ENCODE measurements at regions not wholly inside any gene's neighbourhood (a gene's known extent, or its start where the extent isn't known, plus 50 kb on each side); places are given as distances from the start of the nearest gene placed in this dataset.

DNA sequence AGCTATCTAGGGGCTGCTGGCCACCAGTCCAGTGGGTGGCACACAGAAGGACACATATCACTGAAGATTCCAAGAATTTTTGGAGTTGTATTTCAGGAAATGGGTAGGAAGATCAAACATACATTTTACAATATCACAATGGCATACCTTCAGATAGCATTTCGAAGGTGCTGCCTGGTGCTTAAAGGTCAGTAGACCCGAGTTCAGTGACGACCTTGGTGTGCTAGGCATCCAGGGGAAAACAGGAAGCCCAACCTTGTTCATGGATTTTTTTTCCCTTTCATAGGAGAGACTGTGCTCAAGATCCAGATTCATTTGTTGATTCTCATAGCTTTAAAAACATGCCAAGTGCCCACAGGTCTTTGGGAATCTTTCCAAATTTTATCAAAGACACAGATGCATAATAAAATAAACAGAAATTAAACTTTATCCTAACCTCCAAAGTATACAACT lies 51.0 kb upstream of the RCBTB2 start:
- FAIRE-seq (no peak), ATAC-seq (no peak), DNase-seq (ENCODE audit: low read depth, low spot score) (no peak)
- TF ChIP-seq, protein P1, sequence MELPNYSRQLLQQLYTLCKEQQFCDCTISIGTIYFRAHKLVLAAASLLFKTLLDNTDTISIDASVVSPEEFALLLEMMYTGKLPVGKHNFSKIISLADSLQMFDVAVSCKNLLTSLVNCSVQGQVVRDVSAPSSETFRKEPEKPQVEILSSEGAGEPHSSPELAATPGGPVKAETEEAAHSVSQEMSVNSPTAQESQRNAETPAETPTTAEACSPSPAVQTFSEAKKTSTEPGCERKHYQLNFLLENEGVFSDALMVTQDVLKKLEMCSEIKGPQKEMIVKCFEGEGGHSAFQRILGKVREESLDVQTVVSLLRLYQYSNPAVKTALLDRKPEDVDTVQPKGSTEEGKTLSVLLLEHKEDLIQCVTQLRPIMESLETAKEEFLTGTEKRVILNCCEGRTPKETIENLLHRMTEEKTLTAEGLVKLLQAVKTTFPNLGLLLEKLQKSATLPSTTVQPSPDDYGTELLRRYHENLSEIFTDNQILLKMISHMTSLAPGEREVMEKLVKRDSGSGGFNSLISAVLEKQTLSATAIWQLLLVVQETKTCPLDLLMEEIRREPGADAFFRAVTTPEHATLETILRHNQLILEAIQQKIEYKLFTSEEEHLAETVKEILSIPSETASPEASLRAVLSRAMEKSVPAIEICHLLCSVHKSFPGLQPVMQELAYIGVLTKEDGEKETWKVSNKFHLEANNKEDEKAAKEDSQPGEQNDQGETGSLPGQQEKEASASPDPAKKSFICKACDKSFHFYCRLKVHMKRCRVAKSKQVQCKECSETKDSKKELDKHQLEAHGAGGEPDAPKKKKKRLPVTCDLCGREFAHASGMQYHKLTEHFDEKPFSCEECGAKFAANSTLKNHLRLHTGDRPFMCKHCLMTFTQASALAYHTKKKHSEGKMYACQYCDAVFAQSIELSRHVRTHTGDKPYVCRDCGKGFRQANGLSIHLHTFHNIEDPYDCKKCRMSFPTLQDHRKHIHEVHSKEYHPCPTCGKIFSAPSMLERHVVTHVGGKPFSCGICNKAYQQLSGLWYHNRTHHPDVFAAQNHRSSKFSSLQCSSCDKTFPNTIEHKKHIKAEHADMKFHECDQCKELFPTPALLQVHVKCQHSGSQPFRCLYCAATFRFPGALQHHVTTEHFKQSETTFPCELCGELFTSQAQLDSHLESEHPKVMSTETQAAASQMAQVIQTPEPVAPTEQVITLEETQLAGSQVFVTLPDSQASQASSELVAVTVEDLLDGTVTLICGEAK (IDR thresholded peaks at IDR 0.05; ENCODE audit: borderline replicate concordance) = no peak
- TF ChIP-seq, protein P2, sequence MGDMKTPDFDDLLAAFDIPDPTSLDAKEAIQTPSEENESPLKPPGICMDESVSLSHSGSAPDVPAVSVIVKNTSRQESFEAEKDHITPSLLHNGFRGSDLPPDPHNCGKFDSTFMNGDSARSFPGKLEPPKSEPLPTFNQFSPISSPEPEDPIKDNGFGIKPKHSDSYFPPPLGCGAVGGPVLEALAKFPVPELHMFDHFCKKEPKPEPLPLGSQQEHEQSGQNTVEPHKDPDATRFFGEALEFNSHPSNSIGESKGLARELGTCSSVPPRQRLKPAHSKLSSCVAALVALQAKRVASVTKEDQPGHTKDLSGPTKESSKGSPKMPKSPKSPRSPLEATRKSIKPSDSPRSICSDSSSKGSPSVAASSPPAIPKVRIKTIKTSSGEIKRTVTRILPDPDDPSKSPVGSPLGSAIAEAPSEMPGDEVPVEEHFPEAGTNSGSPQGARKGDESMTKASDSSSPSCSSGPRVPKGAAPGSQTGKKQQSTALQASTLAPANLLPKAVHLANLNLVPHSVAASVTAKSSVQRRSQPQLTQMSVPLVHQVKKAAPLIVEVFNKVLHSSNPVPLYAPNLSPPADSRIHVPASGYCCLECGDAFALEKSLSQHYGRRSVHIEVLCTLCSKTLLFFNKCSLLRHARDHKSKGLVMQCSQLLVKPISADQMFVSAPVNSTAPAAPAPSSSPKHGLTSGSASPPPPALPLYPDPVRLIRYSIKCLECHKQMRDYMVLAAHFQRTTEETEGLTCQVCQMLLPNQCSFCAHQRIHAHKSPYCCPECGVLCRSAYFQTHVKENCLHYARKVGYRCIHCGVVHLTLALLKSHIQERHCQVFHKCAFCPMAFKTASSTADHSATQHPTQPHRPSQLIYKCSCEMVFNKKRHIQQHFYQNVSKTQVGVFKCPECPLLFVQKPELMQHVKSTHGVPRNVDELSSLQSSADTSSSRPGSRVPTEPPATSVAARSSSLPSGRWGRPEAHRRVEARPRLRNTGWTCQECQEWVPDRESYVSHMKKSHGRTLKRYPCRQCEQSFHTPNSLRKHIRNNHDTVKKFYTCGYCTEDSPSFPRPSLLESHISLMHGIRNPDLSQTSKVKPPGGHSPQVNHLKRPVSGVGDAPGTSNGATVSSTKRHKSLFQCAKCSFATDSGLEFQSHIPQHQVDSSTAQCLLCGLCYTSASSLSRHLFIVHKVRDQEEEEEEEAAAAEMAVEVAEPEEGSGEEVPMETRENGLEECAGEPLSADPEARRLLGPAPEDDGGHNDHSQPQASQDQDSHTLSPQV (IDR thresholded peaks at IDR 0.05) = no peak
- TF ChIP-seq SP1 (IDR thresholded peaks at IDR 0.05; ENCODE audit: low read depth, low read length) (no peak), CHD2 (IDR thresholded peaks at IDR 0.05; ENCODE audit: borderline replicate concordance, low read depth, low read length) (no peak), POU2F2 (IDR thresholded peaks at IDR 0.05; ENCODE audit: borderline replicate concordance, low read depth, low read length) (no peak), CBX3 (IDR thresholded peaks at IDR 0.05; ENCODE audit: borderline replicate concordance, low read depth) (no peak)
- POLR2A ChIA-PET = no interaction called here
- Histone ChIP-seq H3K9me3 (replicated peaks; ENCODE audit: control insufficient read depth, insufficient read depth, low read length) (peaks cover 4% of the 10 kb centered on the region), H3K79me2 (ENCODE audit: control insufficient read depth, insufficient read depth, low read length) (no peaks in the 10 kb centered on the region), H3K9ac (ENCODE audit: control insufficient read depth, insufficient read depth, low read length) (no peak overlapping the region), H2AFZ (ENCODE audit: control insufficient read depth, low read depth, low read length) (no peak overlapping the region), H3K4me3 (no peak overlapping the region), H3K36me3 (ENCODE audit: control insufficient read depth in 2 of 2, insufficient read depth in 2 of 2, low read length in 1 of 2) (no peaks in the 10 kb centered on the region), H3K4me1 (ENCODE audit: control insufficient read depth, insufficient read depth, low read length) (peaks cover 38% of the 10 kb centered on the region), H3K27me3 (replicated peaks in 1 of 2; ENCODE audit: control insufficient read depth in 2 of 2, insufficient read depth in 2 of 2, low read length in 1 of 2) (no peaks in the 10 kb centered on the region), H3K27ac (ENCODE audit: control insufficient read depth, insufficient read depth) (no peak overlapping the region), H3K4me2 (ENCODE audit: control insufficient read depth, insufficient read depth) (no peak overlapping the region), H4K20me1 (ENCODE audit: control insufficient read depth, insufficient read depth) (no peaks in the 10 kb centered on the region)
- intact Hi-C loops (cut with micrococcal nuclease; ENCODE audit: unreplicated experiment) (no loop called here), in situ Hi-C loops (cut with MboI) (loop anchor here (5.0 kb wide), 2 partner anchors 252 to 457 kb away; no protein-coding TSS in a partner anchor)
- CTCF ChIA-PET = interaction anchor here (0.6 to 7.2 kb wide), 6 partner anchors 185 to 545 kb away, joined by 3 to 191 read pairs (median 6); no protein-coding TSS in a partner anchor
- SMC1A ChIA-PET (ENCODE audit: uncharacterized antibody, unreplicated experiment) = interaction anchor here (1.4 to 11.7 kb wide), 8 partner anchors 22 to 458 kb away, joined by 4 to 131 read pairs (median 6); no protein-coding TSS in a partner anchor
- RAD21 ChIA-PET (ENCODE audit: unreplicated experiment) = interaction anchor here (0.9 to 5.9 kb wide), 3 partner anchors 239 to 250 kb away, joined by 3 to 141 read pairs (median 4); no protein-coding TSS in a partner anchor
- WGBS (ENCODE audit: insufficient coverage, insufficient replicate concordance, low lambda C conversion rate, missing lambda C conversion rate) = 31% methylated on average over 3 of the region's 3 CpGs
- no TSS peak for BruUV-seq (replicated peaks)
